KMS-11 (cell line): ENCODE measurements at regions not wholly inside any gene's neighbourhood (a gene's known extent, or its start where the extent isn't known, plus 50 kb on each side); places are given as distances from the start of the nearest gene placed in this dataset.

ENCODE experiments used
- H2AFZ ChIP-seq: fragments of 200-600 bp; sonication (generic); 2 replicates; pipeline ENCODE4 v1.6.1; 2016; ENCODE audit warnings: antibody characterized with exemption, mixed run types, low read depth
- H3K27ac ChIP-seq: fragments of 200-600 bp; sonication (generic); 2 replicates; pipeline ENCODE4 v1.6.1; 2016; ENCODE audit warnings: mild to moderate bottlenecking, mixed run types
- H3K27me3 ChIP-seq: fragments of 200-600 bp; sonication (generic); 2 replicates; pipeline ENCODE4 v1.6.1; 2017; ENCODE audit warnings: mild to moderate bottlenecking, low read depth, mixed run types, moderate library complexity; ENCODE audit not compliant: insufficient read depth
- H3K36me3 ChIP-seq: fragments of 200-600 bp; sonication (generic); 2 replicates; pipeline ENCODE4 v1.6.1; 2017; ENCODE audit warnings: mild to moderate bottlenecking, mixed run types; ENCODE audit not compliant: insufficient read depth
- H3K4me1 ChIP-seq: fragments of 200-600 bp; sonication (generic); 2 replicates; pipeline ENCODE4 v1.6.1; 2016; ENCODE audit warnings: mild to moderate bottlenecking, low read depth, mixed run types; ENCODE audit not compliant: poor library complexity, severe bottlenecking
- H3K4me2 ChIP-seq: fragments of 200-600 bp; sonication (generic); 2 replicates; pipeline ENCODE4 v1.7.0; 2016; ENCODE audit warnings: mild to moderate bottlenecking, mixed run types
- H3K4me3 ChIP-seq: fragments of 200-600 bp; sonication (generic); IDR thresholded peaks from 2 replicates; pipeline ENCODE4 v1.6.1; 2017; ENCODE audit warnings: low read depth, low read length, mixed read lengths; ENCODE audit not compliant: insufficient read depth
- H3K79me2 ChIP-seq: fragments of 200-600 bp; sonication (generic); 2 replicates; pipeline ENCODE4 v1.6.1; 2016; ENCODE audit warnings: low read depth, mixed run types; ENCODE audit not compliant: insufficient read depth
- H3K9ac ChIP-seq: fragments of 200-600 bp; sonication (generic); 2 replicates; pipeline ENCODE4 v1.6.1; 2016; ENCODE audit warnings: mild to moderate bottlenecking, mixed run types
- H4K20me1 ChIP-seq: fragments of 200-600 bp; sonication (generic); 2 replicates; pipeline ENCODE4 v1.6.1; 2016; ENCODE audit warnings: mild to moderate bottlenecking, mixed run types; ENCODE audit not compliant: insufficient read depth
- TF ChIP-seq, protein P1 (sequence below): fragments of 200-600 bp; sonication (generic); conservative IDR thresholded peaks from 2 replicates; pipeline ENCODE4 v1.6.1; 2017; ENCODE audit warnings: low read depth, mild to moderate bottlenecking, antibody characterized with exemption, low read length, moderate library complexity, mixed read lengths

GRCh38 chr10:78778444-78779338 lies 290.1 kb upstream of the ZMIZ1 start:
- TF ChIP-seq, protein P1, sequence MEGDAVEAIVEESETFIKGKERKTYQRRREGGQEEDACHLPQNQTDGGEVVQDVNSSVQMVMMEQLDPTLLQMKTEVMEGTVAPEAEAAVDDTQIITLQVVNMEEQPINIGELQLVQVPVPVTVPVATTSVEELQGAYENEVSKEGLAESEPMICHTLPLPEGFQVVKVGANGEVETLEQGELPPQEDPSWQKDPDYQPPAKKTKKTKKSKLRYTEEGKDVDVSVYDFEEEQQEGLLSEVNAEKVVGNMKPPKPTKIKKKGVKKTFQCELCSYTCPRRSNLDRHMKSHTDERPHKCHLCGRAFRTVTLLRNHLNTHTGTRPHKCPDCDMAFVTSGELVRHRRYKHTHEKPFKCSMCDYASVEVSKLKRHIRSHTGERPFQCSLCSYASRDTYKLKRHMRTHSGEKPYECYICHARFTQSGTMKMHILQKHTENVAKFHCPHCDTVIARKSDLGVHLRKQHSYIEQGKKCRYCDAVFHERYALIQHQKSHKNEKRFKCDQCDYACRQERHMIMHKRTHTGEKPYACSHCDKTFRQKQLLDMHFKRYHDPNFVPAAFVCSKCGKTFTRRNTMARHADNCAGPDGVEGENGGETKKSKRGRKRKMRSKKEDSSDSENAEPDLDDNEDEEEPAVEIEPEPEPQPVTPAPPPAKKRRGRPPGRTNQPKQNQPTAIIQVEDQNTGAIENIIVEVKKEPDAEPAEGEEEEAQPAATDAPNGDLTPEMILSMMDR: no peak
- H3K9ac ChIP-seq: no peak overlapping the region
- H3K4me3 ChIP-seq: no peak overlapping the region
- H3K79me2 ChIP-seq: no peaks in the 10 kb centered on the region
- H2AFZ ChIP-seq: no peak overlapping the region
- H4K20me1 ChIP-seq: no peaks in the 10 kb centered on the region
- no peaks in the 10 kb centered on the region for H3K27me3 ChIP-seq
- no peak overlapping the region for H3K27ac ChIP-seq
- H3K4me1 ChIP-seq: no peaks in the 10 kb centered on the region
- no peaks in the 10 kb centered on the region for H3K36me3 ChIP-seq
- H3K4me2 ChIP-seq: no peak overlapping the region

DNA sequence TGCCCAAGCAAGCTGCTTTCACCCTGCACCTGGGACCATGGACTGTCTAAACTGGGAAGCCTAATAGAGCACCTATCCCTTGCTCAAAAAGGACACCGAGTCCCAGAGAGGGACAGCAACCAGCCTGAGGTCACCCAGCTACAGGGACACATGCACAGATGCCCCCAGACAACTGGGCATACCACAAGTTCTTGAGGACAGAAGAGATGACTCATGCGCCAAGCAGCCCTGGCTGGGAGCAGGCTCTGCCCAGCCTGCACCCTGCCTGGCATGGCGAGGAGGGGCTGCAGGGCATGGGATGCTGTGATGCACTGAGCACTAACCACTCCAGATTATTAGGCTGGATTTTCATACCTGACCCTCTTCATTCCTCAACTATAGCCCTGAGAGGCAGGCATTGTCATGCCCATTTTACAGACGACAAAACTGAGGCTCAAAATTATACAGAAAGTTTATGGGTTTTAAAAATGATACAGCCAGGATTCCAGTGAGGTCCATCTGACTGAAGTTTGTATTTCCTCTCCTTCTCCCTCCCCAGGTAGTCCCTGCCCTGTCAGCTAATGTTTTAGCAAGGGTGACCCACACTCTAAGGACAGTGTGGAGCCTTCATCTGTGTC lies 289.3 kb upstream of the ZMIZ1 start:
- Histone ChIP-seq H3K27me3 (no peaks in the 10 kb centered on the region), H2AFZ (no peak overlapping the region), H3K4me1 (no peaks in the 10 kb centered on the region), H3K4me2 (no peak overlapping the region), H3K4me3 (no peak overlapping the region), H3K79me2 (no peaks in the 10 kb centered on the region), H4K20me1 (no peaks in the 10 kb centered on the region), H3K36me3 (no peaks in the 10 kb centered on the region), H3K9ac (no peak overlapping the region), H3K27ac (no peak overlapping the region)
- TF ChIP-seq, protein P1: no peak

DNA sequence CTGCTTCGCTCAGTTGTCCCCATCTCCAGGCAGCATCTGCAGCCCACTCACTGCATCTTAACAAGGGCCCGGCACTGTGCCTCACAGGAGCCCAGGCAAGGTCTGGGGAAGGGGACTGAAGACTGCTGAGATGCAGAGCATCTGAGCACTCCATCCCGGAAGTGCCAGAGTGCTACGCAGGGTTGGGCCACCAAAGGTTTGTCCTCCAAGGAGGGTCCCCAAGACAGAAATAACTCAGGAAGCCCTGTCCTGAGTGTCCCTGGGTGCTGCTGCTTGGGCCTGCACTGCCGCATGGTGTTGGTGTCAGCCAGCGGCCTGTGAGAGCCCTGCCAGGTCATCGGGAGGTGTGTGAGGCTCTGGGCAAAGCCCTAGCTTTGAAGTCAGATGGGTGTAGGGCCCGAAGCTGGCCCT lies 288.2 kb upstream of the ZMIZ1 start:
- Histone ChIP-seq H3K79me2 (no peaks in the 10 kb centered on the region), H4K20me1 (no peaks in the 10 kb centered on the region), H3K9ac (no peak overlapping the region), H3K4me2 (no peak overlapping the region), H3K4me3 (no peak overlapping the region), H3K27ac (no peak overlapping the region), H3K36me3 (no peaks in the 10 kb centered on the region), H3K4me1 (no peaks in the 10 kb centered on the region), H3K27me3 (no peaks in the 10 kb centered on the region), H2AFZ (no peak overlapping the region)
- TF ChIP-seq, protein P1: no peak

DNA sequence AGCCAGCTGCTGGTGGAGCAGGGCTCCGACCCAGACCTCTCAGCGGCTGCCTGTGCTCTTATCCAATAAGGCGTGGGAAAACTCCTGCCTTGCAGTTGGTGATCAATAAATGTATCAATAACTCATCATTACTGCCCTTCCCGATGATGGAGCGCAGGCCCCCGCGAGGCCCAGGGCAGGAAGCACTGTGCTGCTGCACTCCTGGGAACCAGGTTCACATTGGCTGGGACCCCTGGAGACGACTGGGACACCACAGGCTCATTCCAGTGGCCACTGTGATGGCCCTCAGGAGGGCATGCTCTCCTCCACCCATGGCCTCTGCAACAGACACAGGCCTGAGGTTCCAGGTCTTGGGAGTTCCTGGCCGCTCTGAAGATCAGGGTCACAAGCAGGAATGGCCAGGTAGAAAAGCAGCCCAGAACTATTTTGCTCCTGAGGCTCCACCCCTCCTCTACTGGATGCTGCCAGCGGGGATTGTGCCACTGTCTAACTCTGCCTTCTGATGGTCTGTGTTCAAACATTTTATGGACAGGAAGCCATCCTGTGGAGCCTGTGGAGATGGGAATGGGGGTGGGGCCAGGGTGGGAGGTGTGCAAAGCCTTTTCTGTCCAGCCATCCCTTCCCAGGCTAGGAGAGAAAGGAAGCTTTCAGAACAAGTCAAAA lies 287.4 kb upstream of the ZMIZ1 start:
- Histone ChIP-seq H3K27ac (no peak overlapping the region), H3K4me1 (no peaks in the 10 kb centered on the region), H4K20me1 (no peaks in the 10 kb centered on the region), H2AFZ (no peak overlapping the region), H3K9ac (no peak overlapping the region), H3K27me3 (no peaks in the 10 kb centered on the region), H3K79me2 (no peaks in the 10 kb centered on the region), H3K36me3 (no peaks in the 10 kb centered on the region), H3K4me3 (no peak overlapping the region), H3K4me2 (no peak overlapping the region)
- TF ChIP-seq, protein P1: no peak
